ENCODE measurements at regions not wholly inside any gene's neighbourhood (a gene's known extent, or its start where the extent isn't known, plus 50 kb on each side); places are given as distances from the start of the nearest gene placed in this dataset.
A peak's percentile ranks its signal among the peaks of the same experiment; 100 is the strongest.

- WGBS, 2 donors, result 16 to 23% methylated on average over 2 of the region's 2 CpGs
- intact Hi-C loops (cut with DNase I), result no loop called here
- DNase-seq, result no peak
Observed at GRCh38 chr4:156313497-156313896, 359.8 kb upstream of the CTSO start.

GRCh38 chr4:156312261-156312847 is 358.7 kb upstream of the CTSO start:
- TF ChIP-seq CTCF (IDR thresholded peaks at IDR 0.05), result no peak
- H3K27me3 ChIP-seq, result peaks cover 0 to 4% (median 0%) of the 10 kb centered on the region in 4 donors
- no peaks in the 10 kb centered on the region for H3K36me3 ChIP-seq
- no peaks in the 10 kb centered on the region for H3K9me3 ChIP-seq
- intact Hi-C loops (cut with DNase I), result no loop called here
- FAIRE-seq, result no peak
- WGBS, 2 donors, result 79 to 88% methylated on average over 3 of the region's 3 CpGs
- DNase-seq, result no peak
- no peak overlapping the region for H3K27ac ChIP-seq
- H3K4me1 ChIP-seq, result no peaks in the 10 kb centered on the region
- no peak for ATAC-seq
- no peak overlapping the region for H3K4me3 ChIP-seq

More at GRCh38 chr4:156313497-156313896, 359.8 kb upstream of the CTSO start:
- Histone ChIP-seq H3K36me3 (no peaks in the 10 kb centered on the region), H3K4me3 (no peak overlapping the region), H3K9me3 (no peaks in the 10 kb centered on the region), H3K27me3 (peaks cover 0 to 4% (median 0%) of the 10 kb centered on the region in 4 donors), H3K27ac (no peak overlapping the region), H3K4me1 (no peaks in the 10 kb centered on the region)
- FAIRE-seq, result no peak
- no peak for TF ChIP-seq CTCF (IDR thresholded peaks at IDR 0.05)
- no peak for ATAC-seq

GRCh38 chr4:156309031-156309430 is 355.4 kb upstream of the CTSO start:
- no peak overlapping the region for H3K27ac ChIP-seq
- H3K4me1 ChIP-seq, result no peaks in the 10 kb centered on the region
- intact Hi-C loops (cut with DNase I), result no loop called here
- no peak for ATAC-seq
- no peak for TF ChIP-seq CTCF (IDR thresholded peaks at IDR 0.05)
- peaks cover 0 to 4% (median under 1%) of the 10 kb centered on the region in 4 donors for H3K27me3 ChIP-seq
- no peak overlapping the region for H3K4me3 ChIP-seq
- no peaks in the 10 kb centered on the region for H3K36me3 ChIP-seq
- FAIRE-seq, result no peak
- H3K9me3 ChIP-seq, result no peaks in the 10 kb centered on the region
- DNase-seq, result no peak

DNA sequence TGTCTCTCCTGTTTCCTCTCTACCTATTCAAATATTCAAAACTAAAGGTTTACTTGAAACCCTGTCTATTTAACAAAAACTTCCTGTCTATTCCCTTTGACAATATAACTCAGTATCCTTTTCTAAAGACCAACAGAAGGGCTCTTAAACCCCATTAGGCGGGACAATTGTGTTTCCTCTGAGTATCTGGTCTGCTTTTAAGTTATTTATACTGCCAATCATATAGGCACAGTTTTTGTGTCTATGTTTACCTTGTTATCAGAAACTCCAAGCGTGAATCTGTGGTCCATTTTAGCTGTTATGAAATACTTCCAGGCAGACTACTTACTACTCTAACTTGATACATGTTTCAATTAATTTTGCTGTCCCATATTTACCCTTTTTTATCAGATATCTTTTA is 350.0 kb upstream of the CTSO start:
- Histone ChIP-seq H3K4me3 (no peak overlapping the region), H3K9me3 (no peaks in the 10 kb centered on the region), H3K27me3 (peaks cover 0 to 2% (median 0%) of the 10 kb centered on the region in 4 donors), H3K4me1 (no peaks in the 10 kb centered on the region), H3K27ac (no peak overlapping the region), H3K36me3 (no peaks in the 10 kb centered on the region)
- DNase-seq (no peak), FAIRE-seq (no peak), ATAC-seq (no peak)
- intact Hi-C loops (cut with DNase I), result no loop called here
- WGBS, 2 donors, result 32 to 45% methylated on average over 2 of the region's 2 CpGs
- no peak for TF ChIP-seq CTCF (IDR thresholded peaks at IDR 0.05)

DNA sequence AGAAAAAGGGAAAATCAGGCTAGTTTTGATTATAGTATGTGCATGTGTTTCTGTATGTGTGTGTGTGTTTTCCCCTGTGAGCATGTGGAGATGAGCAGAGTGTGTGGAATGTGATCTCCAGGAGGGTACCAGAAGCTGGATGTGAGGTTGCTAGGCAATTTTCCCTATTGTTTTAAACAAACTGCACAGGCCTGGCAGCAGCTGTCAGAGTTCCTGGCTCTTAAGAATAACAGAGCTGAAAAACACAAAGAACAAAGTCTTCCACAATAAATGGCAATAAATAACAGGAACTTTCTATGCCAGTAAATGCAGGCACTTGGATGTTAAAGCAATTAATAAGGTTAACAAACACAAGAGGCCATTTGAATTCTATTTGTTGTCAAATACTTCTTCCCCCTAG is 344.6 kb upstream of the CTSO start:
- Histone ChIP-seq H3K4me1 (peaks cover 0 to 5% (median 0%) of the 10 kb centered on the region in 3 donors), H3K27me3 (no peaks in the 10 kb centered on the region), H3K36me3 (no peaks in the 10 kb centered on the region), H3K4me3 (no peak overlapping the region), H3K9me3 (no peaks in the 10 kb centered on the region), H3K27ac (no peak overlapping the region)
- peak; percentile 77 for FAIRE-seq
- no peak for TF ChIP-seq CTCF (IDR thresholded peaks at IDR 0.05)
- intact Hi-C loops (cut with DNase I), result no loop called here
- DNase-seq, result no peak
- no peak for ATAC-seq
